KMS-11 (cell line): ENCODE measurements at regions not wholly inside any gene's neighbourhood (a gene's known extent, or its start where the extent isn't known, plus 50 kb on each side); places are given as distances from the start of the nearest gene placed in this dataset.
A peak's percentile ranks its signal among the peaks of the same experiment; 100 is the strongest.

ENCODE experiments used
- H2AFZ ChIP-seq: fragments of 200-600 bp; sonication (generic); 2 replicates; pipeline ENCODE4 v1.6.1; 2016; ENCODE audit warnings: antibody characterized with exemption, mixed run types, low read depth
- H3K27ac ChIP-seq: fragments of 200-600 bp; sonication (generic); 2 replicates; pipeline ENCODE4 v1.6.1; 2016; ENCODE audit warnings: mild to moderate bottlenecking, mixed run types
- H3K27me3 ChIP-seq: fragments of 200-600 bp; sonication (generic); 2 replicates; pipeline ENCODE4 v1.6.1; 2017; ENCODE audit warnings: mild to moderate bottlenecking, low read depth, mixed run types, moderate library complexity; ENCODE audit not compliant: insufficient read depth
- H3K36me3 ChIP-seq: fragments of 200-600 bp; sonication (generic); 2 replicates; pipeline ENCODE4 v1.6.1; 2017; ENCODE audit warnings: mild to moderate bottlenecking, mixed run types; ENCODE audit not compliant: insufficient read depth
- H3K4me1 ChIP-seq: fragments of 200-600 bp; sonication (generic); 2 replicates; pipeline ENCODE4 v1.6.1; 2016; ENCODE audit warnings: mild to moderate bottlenecking, low read depth, mixed run types; ENCODE audit not compliant: poor library complexity, severe bottlenecking
- H3K4me2 ChIP-seq: fragments of 200-600 bp; sonication (generic); 2 replicates; pipeline ENCODE4 v1.7.0; 2016; ENCODE audit warnings: mild to moderate bottlenecking, mixed run types
- H3K4me3 ChIP-seq: fragments of 200-600 bp; sonication (generic); IDR thresholded peaks from 2 replicates; pipeline ENCODE4 v1.6.1; 2017; ENCODE audit warnings: low read depth, low read length, mixed read lengths; ENCODE audit not compliant: insufficient read depth
- H3K79me2 ChIP-seq: fragments of 200-600 bp; sonication (generic); 2 replicates; pipeline ENCODE4 v1.6.1; 2016; ENCODE audit warnings: low read depth, mixed run types; ENCODE audit not compliant: insufficient read depth
- H3K9ac ChIP-seq: fragments of 200-600 bp; sonication (generic); 2 replicates; pipeline ENCODE4 v1.6.1; 2016; ENCODE audit warnings: mild to moderate bottlenecking, mixed run types
- H4K20me1 ChIP-seq: fragments of 200-600 bp; sonication (generic); 2 replicates; pipeline ENCODE4 v1.6.1; 2016; ENCODE audit warnings: mild to moderate bottlenecking, mixed run types; ENCODE audit not compliant: insufficient read depth
- CTCF ChIP-seq: fragments of 200-600 bp; sonication (generic); conservative IDR thresholded peaks from 2 replicates; pipeline ENCODE4 v1.6.1; 2017; ENCODE audit warnings: low read depth, mild to moderate bottlenecking, antibody characterized with exemption, low read length, moderate library complexity, mixed read lengths

DNA sequence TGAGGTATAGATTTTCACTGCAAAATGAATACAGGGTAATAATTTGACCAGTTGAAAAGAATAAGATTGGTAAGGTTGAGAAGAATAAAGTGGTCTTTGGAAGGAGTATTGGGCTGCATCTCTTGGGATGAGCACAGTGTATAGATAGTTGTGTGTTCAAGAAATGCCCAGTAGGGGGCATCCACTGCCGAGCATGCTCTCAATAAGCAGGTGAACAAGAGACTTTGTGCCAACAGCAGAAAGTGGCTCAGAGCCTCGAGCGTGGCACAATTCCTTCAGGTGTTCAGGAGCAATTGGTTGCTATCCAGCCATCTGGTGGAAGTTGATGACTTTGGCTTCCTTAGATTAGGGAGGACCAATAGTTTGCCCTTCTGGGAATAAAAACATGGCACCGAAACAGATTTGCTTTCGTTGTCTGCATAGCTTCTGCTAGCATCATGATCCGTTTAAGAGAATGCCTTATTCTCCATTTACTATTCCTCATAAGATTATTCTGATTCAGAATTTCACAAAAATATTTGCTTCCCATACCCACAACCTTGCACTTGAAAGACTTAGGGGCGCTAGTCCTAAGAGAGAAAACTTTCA lies 258.1 kb upstream of the NEIL3 start:
- Histone ChIP-seq H3K27ac (no peak overlapping the region), H4K20me1 (no peaks in the 10 kb centered on the region), H3K79me2 (no peaks in the 10 kb centered on the region), H3K36me3 (no peaks in the 10 kb centered on the region), H3K4me3 (no peak overlapping the region), H3K27me3 (no peaks in the 10 kb centered on the region), H3K4me2 (no peak overlapping the region), H3K4me1 (no peaks in the 10 kb centered on the region), H3K9ac (no peak overlapping the region), H2AFZ (no peak overlapping the region)
- peak; percentile 88 for TF ChIP-seq CTCF

DNA sequence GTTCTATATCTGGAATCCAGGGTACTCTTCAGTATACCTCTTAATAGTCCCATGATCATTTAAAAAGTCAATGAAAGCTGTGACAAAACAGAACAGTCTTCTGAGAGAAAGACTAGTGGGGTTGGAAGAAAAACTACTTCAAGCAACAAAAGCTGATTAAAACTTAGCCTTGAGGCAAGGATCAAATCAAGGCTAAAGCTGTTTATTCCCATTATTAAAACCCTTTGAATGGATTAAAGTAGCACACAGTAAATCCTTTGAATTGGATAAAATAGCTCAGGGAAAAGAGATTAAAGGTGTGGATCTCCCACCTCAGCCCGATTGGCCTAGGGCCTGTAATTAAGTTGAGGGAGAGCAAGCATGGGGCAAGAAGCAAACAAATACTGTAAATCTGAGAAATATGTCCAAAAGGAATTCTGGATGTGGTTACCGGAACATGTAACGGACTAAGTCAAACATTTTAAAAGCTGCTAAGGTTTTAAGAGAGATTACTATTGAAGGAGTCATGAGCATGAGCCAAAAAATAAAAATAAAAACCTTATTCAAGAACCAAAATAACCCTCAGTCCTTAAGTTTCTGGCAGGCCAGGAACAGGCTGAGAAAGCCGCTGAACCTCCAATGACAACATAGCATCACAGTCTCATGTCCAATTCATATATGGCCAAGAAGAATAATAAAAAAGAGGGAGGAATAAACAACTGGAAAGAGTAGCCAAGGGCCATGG lies 257.3 kb upstream of the NEIL3 start:
- no peak for TF ChIP-seq CTCF
- no peaks in the 10 kb centered on the region for H3K79me2 ChIP-seq
- no peak overlapping the region for H3K4me2 ChIP-seq

GRCh38 chr4:177057186-177057585 lies 252.5 kb upstream of the NEIL3 start:
- Histone ChIP-seq H3K4me3 (no peak overlapping the region), H3K9ac (no peak overlapping the region), H3K4me1 (no peaks in the 10 kb centered on the region), H3K27me3 (no peaks in the 10 kb centered on the region), H2AFZ (no peak overlapping the region), H4K20me1 (no peaks in the 10 kb centered on the region), H3K4me2 (no peak overlapping the region), H3K79me2 (no peaks in the 10 kb centered on the region), H3K27ac (no peak overlapping the region), H3K36me3 (no peaks in the 10 kb centered on the region)
- TF ChIP-seq CTCF, result no peak

More for the DNA sequence above, 257.3 kb upstream of the NEIL3 start:
- no peak overlapping the region for H2AFZ ChIP-seq
- H4K20me1 ChIP-seq, result no peaks in the 10 kb centered on the region
- H3K27ac ChIP-seq, result no peak overlapping the region
- no peaks in the 10 kb centered on the region for H3K36me3 ChIP-seq
- H3K27me3 ChIP-seq, result no peaks in the 10 kb centered on the region
- H3K9ac ChIP-seq, result no peak overlapping the region
- H3K4me1 ChIP-seq, result no peaks in the 10 kb centered on the region
- no peak overlapping the region for H3K4me3 ChIP-seq

DNA sequence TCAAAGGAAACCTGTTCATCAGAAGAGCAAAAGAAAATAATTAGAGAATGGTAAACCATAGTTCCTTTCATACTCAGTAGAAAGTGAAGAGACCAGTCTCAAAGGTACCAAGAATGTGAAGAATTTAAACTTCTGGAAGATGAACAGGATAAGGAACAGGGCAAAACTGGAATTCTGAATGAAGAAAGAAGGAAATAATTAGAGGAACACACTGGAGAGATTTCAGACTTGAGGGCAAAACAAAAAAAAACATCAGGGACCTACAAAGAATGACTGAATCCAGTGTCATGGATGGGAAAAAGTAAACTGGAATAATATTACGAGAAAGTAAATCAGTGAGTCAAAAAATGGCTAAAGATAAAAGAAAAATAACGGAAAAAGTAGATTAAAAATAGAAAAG lies 245.6 kb upstream of the NEIL3 start:
- TF ChIP-seq CTCF, result no peak
- Histone ChIP-seq H2AFZ (no peak overlapping the region), H3K9ac (no peak overlapping the region), H4K20me1 (no peaks in the 10 kb centered on the region), H3K4me1 (no peaks in the 10 kb centered on the region), H3K27me3 (no peaks in the 10 kb centered on the region), H3K27ac (no peak overlapping the region), H3K4me3 (no peak overlapping the region), H3K4me2 (no peak overlapping the region), H3K79me2 (no peaks in the 10 kb centered on the region), H3K36me3 (no peaks in the 10 kb centered on the region)
